Activated CD4-positive, alpha-beta memory T cell treated with anti-CD3 and anti-CD28 coated beads for 36 hours (primary cell): ENCODE measurements at regions not wholly inside any gene's neighbourhood (a gene's known extent, or its start where the extent isn't known, plus 50 kb on each side); places are given as distances from the start of the nearest gene placed in this dataset.
"Not testable (repeated sequence)": the region's sequence is repeated elsewhere in the genome, so short reads cannot be mapped to it uniquely, and the experiment has no call there.

ENCODE experiments used
- CTCF ChIA-PET: fragments of 350-600 bp; sonication (Branson Sonifier 250); formaldehyde crosslinking; loops from one replicate; lab custom pipeline; 2021; ENCODE audit warnings: antibody characterized with exemption, inconsistent platforms; lab: Charles Lee
- POLR2A ChIA-PET: fragments of 350-600 bp; sonication (Branson Sonifier 250); formaldehyde crosslinking; loops from one replicate; lab custom pipeline; 2021; ENCODE audit warnings: antibody characterized with exemption; lab: Charles Lee
- DNase-seq: peaks from one replicate; pipeline ENCODE4 v3.0.0-alpha.2; 2020
- H3K27ac Mint-ChIP-seq: one replicate; pipeline ENCODE4 v1.8.0; 2021; ENCODE audit warnings: mixed read lengths
- H3K27me3 Mint-ChIP-seq: one replicate; pipeline ENCODE4 v1.8.0; 2021; ENCODE audit warnings: mixed read lengths
- H3K36me3 Mint-ChIP-seq: one replicate; pipeline ENCODE4 v1.8.0; 2021; ENCODE audit warnings: mixed read lengths
- H3K4me1 Mint-ChIP-seq: one replicate; pipeline ENCODE4 v1.8.0; 2021; ENCODE audit warnings: low read depth, mixed read lengths
- H3K4me3 Mint-ChIP-seq: one replicate; pipeline ENCODE4 v1.8.0; 2021; ENCODE audit warnings: mild to moderate bottlenecking, mixed read lengths
- H3K9me3 Mint-ChIP-seq: one replicate; pipeline ENCODE4 v1.8.0; 2021; ENCODE audit warnings: mixed read lengths
- intact Hi-C: fragments of 100-400 bp; cut with micrococcal nuclease; formaldehyde crosslinking; loops from one replicate; pipeline ENCODE4 v1.15.1; 2023

GRCh38 chr12:116665666-116666304 lies 72.1 kb downstream of the SPRING1 start:
- no peaks in the 10 kb centered on the region for H3K36me3 Mint-ChIP-seq
- intact Hi-C loops: no loop called here
- no peak for DNase-seq
- no peak overlapping the region for H3K27ac Mint-ChIP-seq
- H3K4me1 Mint-ChIP-seq: no peaks in the 10 kb centered on the region
- no peak overlapping the region for H3K4me3 Mint-ChIP-seq
- ChIA-PET POLR2A (no interaction called here), CTCF (no interaction called here)
- no peaks in the 10 kb centered on the region for H3K27me3 Mint-ChIP-seq
- H3K9me3 Mint-ChIP-seq: no peaks in the 10 kb centered on the region

- no peaks in the 10 kb centered on the region for H3K9me3 Mint-ChIP-seq
- H3K4me3 Mint-ChIP-seq: no peak overlapping the region
- DNase-seq: no peak
- H3K27me3 Mint-ChIP-seq: peaks cover 6% of the 10 kb centered on the region
- ChIA-PET CTCF (no interaction called here), POLR2A (no interaction called here)
- intact Hi-C loops: no loop called here
- no peak overlapping the region for H3K27ac Mint-ChIP-seq
- no peaks in the 10 kb centered on the region for H3K36me3 Mint-ChIP-seq
- no peaks in the 10 kb centered on the region for H3K4me1 Mint-ChIP-seq
Observed at GRCh38 chr12:116664085-116664484, 73.8 kb downstream of the SPRING1 start.

GRCh38 chr12:116662612-116663144 lies 75.2 kb downstream of the SPRING1 start:
- Mint-ChIP-seq H3K27ac (no peak overlapping the region), H3K4me1 (no peaks in the 10 kb centered on the region), H3K27me3 (peaks cover 13% of the 10 kb centered on the region), H3K9me3 (no peaks in the 10 kb centered on the region), H3K4me3 (no peak overlapping the region), H3K36me3 (no peaks in the 10 kb centered on the region)
- intact Hi-C loops: no loop called here
- CTCF ChIA-PET: no interaction called here
- DNase-seq: no peak
- POLR2A ChIA-PET: no interaction called here

GRCh38 chr12:116661341-116661740 lies 76.5 kb downstream of the SPRING1 start:
- Mint-ChIP-seq H3K27me3 (peaks cover 17% of the 10 kb centered on the region), H3K9me3 (no peaks in the 10 kb centered on the region), H3K36me3 (no peaks in the 10 kb centered on the region), H3K4me1 (no peaks in the 10 kb centered on the region), H3K27ac (no peak overlapping the region), H3K4me3 (no peak overlapping the region)
- intact Hi-C loops: no loop called here
- DNase-seq: no peak
- POLR2A ChIA-PET: no interaction called here
- CTCF ChIA-PET: no interaction called here

GRCh38 chr12:116660740-116661139 lies 77.1 kb downstream of the SPRING1 start:
- DNase-seq, H3K27ac Mint-ChIP-seq, H3K4me3 Mint-ChIP-seq, H3K9me3 Mint-ChIP-seq, H3K36me3 Mint-ChIP-seq, H3K4me1 Mint-ChIP-seq, CTCF ChIA-PET, intact Hi-C loops, POLR2A ChIA-PET: not testable (repeated sequence)
- peaks cover 19% of the 10 kb centered on the region for H3K27me3 Mint-ChIP-seq

DNA sequence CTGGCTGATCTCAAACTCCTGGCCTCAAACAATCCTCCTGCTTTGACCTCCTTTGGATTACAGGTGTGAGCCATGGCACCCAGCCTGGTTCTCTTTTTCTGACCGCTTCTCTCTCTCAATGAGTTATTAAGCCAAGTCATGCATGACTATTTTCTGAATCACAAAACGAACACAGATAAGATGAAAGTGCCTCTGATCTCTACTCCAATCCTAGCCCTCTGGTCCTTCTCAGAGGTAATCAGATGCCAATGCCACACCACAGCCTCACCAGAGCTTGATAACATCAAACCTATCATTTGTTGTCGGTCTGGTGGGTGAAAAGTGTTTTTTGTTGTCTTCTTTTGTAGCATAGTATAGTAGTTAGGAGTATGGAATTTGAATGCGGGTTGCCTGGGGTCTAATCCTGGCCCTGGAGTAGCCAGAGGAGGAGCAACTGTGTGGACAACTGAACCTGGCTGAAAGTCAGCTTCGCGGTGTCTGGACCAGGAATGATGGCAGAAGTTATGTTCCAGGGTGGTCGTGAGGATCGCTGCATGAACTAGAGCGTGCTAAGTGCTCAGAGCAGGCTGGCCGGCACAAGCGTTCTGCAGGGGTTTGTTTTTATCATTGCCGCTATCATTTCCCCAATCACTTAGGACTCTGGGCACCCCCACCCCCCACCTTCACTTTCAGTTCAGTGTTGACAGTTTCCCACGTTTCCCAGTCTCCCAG lies 77.9 kb downstream of the SPRING1 start:
- DNase-seq: no peak
- H3K27ac Mint-ChIP-seq: no peak overlapping the region
- ChIA-PET CTCF (no interaction called here), POLR2A (no interaction called here)
- no peaks in the 10 kb centered on the region for H3K9me3 Mint-ChIP-seq
- peaks cover 19% of the 10 kb centered on the region for H3K27me3 Mint-ChIP-seq
- no peaks in the 10 kb centered on the region for H3K4me1 Mint-ChIP-seq
- intact Hi-C loops: no loop called here
- H3K4me3 Mint-ChIP-seq: no peak overlapping the region
- no peaks in the 10 kb centered on the region for H3K36me3 Mint-ChIP-seq

DNA sequence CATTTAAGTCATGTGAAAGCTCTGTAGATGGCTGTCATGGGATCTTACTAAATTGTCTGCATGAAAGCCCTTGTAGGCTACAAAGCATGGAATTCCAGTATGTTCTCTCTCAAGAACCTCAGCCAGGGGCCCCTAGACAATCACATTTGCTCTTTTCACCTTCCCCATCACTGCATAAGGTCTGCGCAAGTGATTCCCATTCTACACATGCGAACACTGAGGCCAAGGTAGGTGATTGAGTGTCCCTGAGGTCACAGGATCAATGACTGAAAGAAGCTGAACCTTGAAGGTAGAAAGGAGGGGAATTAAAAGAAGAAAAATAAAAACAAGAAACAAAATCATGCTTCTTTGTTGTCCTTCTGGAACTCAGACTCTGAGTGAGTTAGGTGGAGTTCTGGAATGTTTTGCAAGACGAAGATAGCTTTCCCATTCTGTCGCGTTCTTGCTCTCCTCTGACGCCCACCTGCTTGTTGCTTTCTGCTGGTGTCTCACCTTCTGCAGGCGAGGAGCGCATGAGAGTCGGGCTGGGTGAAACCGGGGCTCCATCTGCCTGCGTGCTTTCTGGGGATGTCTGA lies 79.9 kb downstream of the SPRING1 start:
- peaks cover 21% of the 10 kb centered on the region for H3K27me3 Mint-ChIP-seq
- DNase-seq: no peak
- no peaks in the 10 kb centered on the region for H3K9me3 Mint-ChIP-seq
- no peak overlapping the region for H3K4me3 Mint-ChIP-seq
- H3K36me3 Mint-ChIP-seq: no peaks in the 10 kb centered on the region
- POLR2A ChIA-PET: no interaction called here
- no peaks in the 10 kb centered on the region for H3K4me1 Mint-ChIP-seq
- intact Hi-C loops: no loop called here
- no peak overlapping the region for H3K27ac Mint-ChIP-seq
- CTCF ChIA-PET: interaction anchor here (0.9 kb wide), 1 partner anchor 16 kb away, joined by 3 read pairs; no protein-coding TSS in a partner anchor

DNA sequence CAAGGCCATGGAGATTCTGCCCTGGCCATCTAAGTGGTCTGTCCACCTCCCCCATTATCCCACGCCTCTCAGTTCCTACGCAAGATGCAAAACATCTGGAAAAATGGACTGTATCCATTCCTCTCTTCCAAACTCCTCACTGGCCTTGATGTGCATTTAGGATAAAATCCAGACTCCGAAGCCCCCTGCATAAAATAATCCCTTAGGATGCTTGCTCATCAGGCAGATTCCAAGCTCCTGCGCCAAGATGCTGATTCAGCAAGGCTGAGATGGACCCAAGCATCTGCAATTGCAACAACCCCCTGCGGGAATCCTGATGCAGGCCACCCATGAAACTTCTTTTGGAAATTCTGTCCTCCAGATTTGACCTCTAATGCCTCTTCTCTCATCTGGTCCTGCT lies 81.6 kb downstream of the SPRING1 start:
- H3K4me3 Mint-ChIP-seq: no peak overlapping the region
- no peaks in the 10 kb centered on the region for H3K9me3 Mint-ChIP-seq
- CTCF ChIA-PET: no interaction called here
- POLR2A ChIA-PET: no interaction called here
- DNase-seq: no peak
- no peaks in the 10 kb centered on the region for H3K4me1 Mint-ChIP-seq
- peaks cover 21% of the 10 kb centered on the region for H3K27me3 Mint-ChIP-seq
- intact Hi-C loops: no loop called here
- no peak overlapping the region for H3K27ac Mint-ChIP-seq
- H3K36me3 Mint-ChIP-seq: no peaks in the 10 kb centered on the region

- intact Hi-C loops: no loop called here
- POLR2A ChIA-PET: no interaction called here
Observed at GRCh38 chr12:116654226-116654743, 83.6 kb downstream of the SPRING1 start.

DNA sequence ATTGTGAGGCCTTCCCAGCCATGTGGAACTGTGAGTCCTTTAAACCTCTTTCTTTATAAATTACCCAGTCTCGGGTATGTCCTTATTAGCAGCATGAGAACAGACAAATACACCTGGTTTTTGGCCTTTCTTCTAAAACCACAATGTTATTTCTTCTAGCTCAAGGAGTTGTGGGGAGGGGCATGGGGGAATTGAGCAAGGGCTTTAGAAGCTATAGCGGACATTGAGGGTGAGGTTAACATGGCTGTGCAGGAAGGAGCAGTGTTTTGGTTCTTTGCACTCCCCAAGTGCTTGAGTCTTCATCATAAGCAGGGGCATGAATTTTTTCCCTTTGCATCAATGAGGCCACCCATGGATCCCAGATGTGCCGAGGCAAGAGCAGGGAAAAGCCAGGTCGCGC lies 86.8 kb downstream of the SPRING1 start:
- Mint-ChIP-seq H3K27ac (no peak overlapping the region), H3K4me3 (no peak overlapping the region), H3K27me3 (peaks cover 11% of the 10 kb centered on the region), H3K9me3 (no peaks in the 10 kb centered on the region), H3K4me1 (no peaks in the 10 kb centered on the region), H3K36me3 (no peaks in the 10 kb centered on the region)
- CTCF ChIA-PET: no interaction called here
- intact Hi-C loops: no loop called here
- DNase-seq: no peak
- POLR2A ChIA-PET: no interaction called here

More at GRCh38 chr12:116654226-116654743, 83.6 kb downstream of the SPRING1 start:
- no peaks in the 10 kb centered on the region for H3K36me3 Mint-ChIP-seq
- peaks cover 20% of the 10 kb centered on the region for H3K27me3 Mint-ChIP-seq
- H3K4me1 Mint-ChIP-seq: no peaks in the 10 kb centered on the region
- H3K27ac Mint-ChIP-seq: no peak overlapping the region
- H3K4me3 Mint-ChIP-seq: no peak overlapping the region
- DNase-seq: no peak
- no peaks in the 10 kb centered on the region for H3K9me3 Mint-ChIP-seq
- CTCF ChIA-PET: no interaction called here

GRCh38 chr12:116650585-116651087 lies 87.2 kb downstream of the SPRING1 start:
- Mint-ChIP-seq H3K4me1 (no peaks in the 10 kb centered on the region), H3K27ac (no peak overlapping the region), H3K36me3 (no peaks in the 10 kb centered on the region), H3K9me3 (no peaks in the 10 kb centered on the region), H3K4me3 (no peak overlapping the region), H3K27me3 (peaks cover 11% of the 10 kb centered on the region)
- CTCF ChIA-PET: no interaction called here
- POLR2A ChIA-PET: no interaction called here
- DNase-seq: no peak
- intact Hi-C loops: no loop called here

DNA sequence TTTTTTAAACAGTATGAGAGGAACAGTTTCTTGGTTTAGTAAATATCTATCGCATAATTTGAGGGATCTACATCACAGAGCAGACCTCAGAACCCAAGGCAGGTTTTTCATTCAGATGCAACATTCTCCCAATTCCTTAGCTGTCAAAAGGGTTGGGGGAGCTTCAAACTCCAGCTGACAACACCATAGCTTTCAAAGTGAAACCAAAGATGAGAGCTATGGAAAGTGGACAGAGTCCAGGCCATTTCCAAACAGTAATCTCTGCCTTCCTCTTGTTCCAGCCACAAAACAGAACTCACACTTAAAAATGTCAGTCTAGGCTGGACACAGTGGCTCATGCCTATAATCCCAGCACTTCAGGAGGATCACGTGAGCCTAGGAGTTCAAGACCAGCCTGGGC lies 87.8 kb downstream of the SPRING1 start:
- intact Hi-C loops: no loop called here
- peaks cover 1% of the 10 kb centered on the region for H3K9me3 Mint-ChIP-seq
- CTCF ChIA-PET: no interaction called here
- H3K36me3 Mint-ChIP-seq: no peaks in the 10 kb centered on the region
- H3K27me3 Mint-ChIP-seq: peaks cover 11% of the 10 kb centered on the region
- no peak for DNase-seq
- POLR2A ChIA-PET: no interaction called here
- H3K27ac Mint-ChIP-seq: no peak overlapping the region
- no peak overlapping the region for H3K4me3 Mint-ChIP-seq
- H3K4me1 Mint-ChIP-seq: no peaks in the 10 kb centered on the region
